ENCODE measurements at regions not wholly inside any gene's neighbourhood (a gene's known extent, or its start where the extent isn't known, plus 50 kb on each side); places are given as distances from the start of the nearest gene placed in this dataset.

GRCh38 chr5:68011801-68012200 lies 203.8 kb upstream of the PIK3R1 start:
- no peaks in the 10 kb centered on the region for H3K9me2 ChIP-seq (replicated peaks; ENCODE audit: control insufficient read depth, low read length)
- no peaks in the 10 kb centered on the region for H3K36me3 ChIP-seq (ENCODE audit: control insufficient read depth, low read length)
- TF ChIP-seq EZH2phosphoT487 (IDR thresholded peaks at IDR 0.05; ENCODE audit: borderline replicate concordance, low read length) (no peak), CTCF (IDR thresholded peaks at IDR 0.05; ENCODE audit: low read depth, low read length, poor library complexity, severe bottlenecking) (no peak)
- no peaks in the 10 kb centered on the region for H4K20me1 ChIP-seq (ENCODE audit: control insufficient read depth, insufficient read depth, low read depth, low read length)
- no peak overlapping the region for H3K4me2 ChIP-seq (ENCODE audit: low read length)
- H3K4me3 ChIP-seq (ENCODE audit: low read length) = no peak overlapping the region
- H3K27ac ChIP-seq (ENCODE audit: low read depth, low read length) = no peak overlapping the region
- H3K79me2 ChIP-seq (ENCODE audit: control insufficient read depth, low read length) = no peaks in the 10 kb centered on the region
- no peaks in the 10 kb centered on the region for H3F3A ChIP-seq (ENCODE audit: control insufficient read depth, insufficient read depth)
- no peaks in the 10 kb centered on the region for H3K27me3 ChIP-seq (ENCODE audit: control insufficient read depth, low read length)
- no peaks in the 10 kb centered on the region for H3K9me3 ChIP-seq (ENCODE audit: control insufficient read depth, insufficient read depth, low read length)
- no peaks in the 10 kb centered on the region for H3K4me1 ChIP-seq (ENCODE audit: control insufficient read depth, low read length)

GRCh38 chr5:68011259-68011760 lies 204.2 kb upstream of the PIK3R1 start:
- H3K4me2 ChIP-seq (ENCODE audit: low read length) = no peak overlapping the region
- no peak overlapping the region for H3K4me3 ChIP-seq (ENCODE audit: low read length)
- H3K9me3 ChIP-seq (ENCODE audit: control insufficient read depth, insufficient read depth, low read length) = no peaks in the 10 kb centered on the region
- no peaks in the 10 kb centered on the region for H3F3A ChIP-seq (ENCODE audit: control insufficient read depth, insufficient read depth)
- no peaks in the 10 kb centered on the region for H4K20me1 ChIP-seq (ENCODE audit: control insufficient read depth, insufficient read depth, low read depth, low read length)
- H3K36me3 ChIP-seq (ENCODE audit: control insufficient read depth, low read length) = no peaks in the 10 kb centered on the region
- H3K27me3 ChIP-seq (ENCODE audit: control insufficient read depth, low read length) = no peaks in the 10 kb centered on the region
- H3K4me1 ChIP-seq (ENCODE audit: control insufficient read depth, low read length) = no peaks in the 10 kb centered on the region
- no peaks in the 10 kb centered on the region for H3K79me2 ChIP-seq (ENCODE audit: control insufficient read depth, low read length)
- TF ChIP-seq EZH2phosphoT487 (IDR thresholded peaks at IDR 0.05; ENCODE audit: borderline replicate concordance, low read length) (no peak), CTCF (IDR thresholded peaks at IDR 0.05; ENCODE audit: low read depth, low read length, poor library complexity, severe bottlenecking) (no peak)
- no peak overlapping the region for H3K27ac ChIP-seq (ENCODE audit: low read depth, low read length)
- no peaks in the 10 kb centered on the region for H3K9me2 ChIP-seq (replicated peaks; ENCODE audit: control insufficient read depth, low read length)

GRCh38 chr5:68010740-68011139 lies 204.8 kb upstream of the PIK3R1 start:
- no peaks in the 10 kb centered on the region for H3F3A ChIP-seq (ENCODE audit: control insufficient read depth, insufficient read depth)

More at GRCh38 chr5:68010740-68011139, 204.8 kb upstream of the PIK3R1 start:
- Histone ChIP-seq H3K4me1 (ENCODE audit: control insufficient read depth, low read length) (no peaks in the 10 kb centered on the region), H3K27ac (ENCODE audit: low read depth, low read length) (no peak overlapping the region), H3K4me3 (ENCODE audit: low read length) (no peak overlapping the region), H3K9me2 (replicated peaks; ENCODE audit: control insufficient read depth, low read length) (no peaks in the 10 kb centered on the region), H3K9me3 (ENCODE audit: control insufficient read depth, insufficient read depth, low read length) (no peaks in the 10 kb centered on the region), H3K27me3 (ENCODE audit: control insufficient read depth, low read length) (no peaks in the 10 kb centered on the region), H3K79me2 (ENCODE audit: control insufficient read depth, low read length) (no peaks in the 10 kb centered on the region), H3K36me3 (ENCODE audit: control insufficient read depth, low read length) (no peaks in the 10 kb centered on the region), H3K4me2 (ENCODE audit: low read length) (no peak overlapping the region), H4K20me1 (ENCODE audit: control insufficient read depth, insufficient read depth, low read depth, low read length) (no peaks in the 10 kb centered on the region)
- TF ChIP-seq CTCF (IDR thresholded peaks at IDR 0.05; ENCODE audit: low read depth, low read length, poor library complexity, severe bottlenecking) (no peak), EZH2phosphoT487 (IDR thresholded peaks at IDR 0.05; ENCODE audit: borderline replicate concordance, low read length) (no peak)

Measured in DOHH2 (cell line).